ENCODE measurements at regions not wholly inside any gene's neighbourhood (a gene's known extent, or its start where the extent isn't known, plus 50 kb on each side); places are given as distances from the start of the nearest gene placed in this dataset.

GRCh38 chr10:36808625-36809362 lies 316.6 kb upstream of the ANKRD30A start:
- TF ChIP-seq EZH2 (IDR thresholded peaks at IDR 0.05; ENCODE audit: borderline replicate concordance, low read depth, low read length, severe bottlenecking), result no peak
- TF ChIP-seq CTCF (IDR thresholded peaks at IDR 0.05; ENCODE audit: extremely low read depth in 1 of 2, insufficient read depth in 1 of 2, low read depth in 1 of 2, low read length in 2 of 2), result no peak
- no peak for TF ChIP-seq POLR2A (IDR thresholded peaks at IDR 0.05; ENCODE audit: low read depth, low read length)
- no peak for TF ChIP-seq JUN (IDR thresholded peaks at IDR 0.05; ENCODE audit: borderline replicate concordance, insufficient read depth, insufficient read length, low read depth)
- no peak for TF ChIP-seq MAX (IDR thresholded peaks at IDR 0.05; ENCODE audit: insufficient read depth, insufficient read length)
- no peak for TF ChIP-seq POLR2AphosphoS5 (IDR thresholded peaks at IDR 0.05; ENCODE audit: insufficient read depth, low read depth, low read length)
- no peak for TF ChIP-seq GATA2 (IDR thresholded peaks at IDR 0.05; ENCODE audit: insufficient read depth, insufficient read length, low read depth, low read length)
- TF ChIP-seq MYC (IDR thresholded peaks at IDR 0.05; ENCODE audit: low read depth, low read length), result no peak
- no peak for TF ChIP-seq FOS (IDR thresholded peaks at IDR 0.05; ENCODE audit: borderline replicate concordance, insufficient read depth, low read length)

Measured in endothelial cell of umbilical vein (primary cell).